SK-N-MC (cell line): ENCODE measurements at regions not wholly inside any gene's neighbourhood (a gene's known extent, or its start where the extent isn't known, plus 50 kb on each side); places are given as distances from the start of the nearest gene placed in this dataset.

ENCODE experiments used
- EZH2 ChIP-seq: fragments of 200-600 bp; sonication (generic); IDR thresholded peaks from one replicate; pipeline ENCODE4 v1.6.1; 2017; ENCODE audit warnings: antibody characterized with exemption
- FOXP2 ChIP-seq: optimal IDR thresholded peaks from 2 replicates; pipeline ENCODE3; 2011; ENCODE audit warnings: mild to moderate bottlenecking, moderate library complexity; ENCODE audit not compliant: insufficient read depth; ENCODE audit errors: extremely low read length, control extremely low read depth
- POLR2AphosphoS5 ChIP-seq: IDR thresholded peaks from 2 replicates; pipeline ENCODE4 v1.6.1; 2012; ENCODE audit warnings: mild to moderate bottlenecking, low read depth, low read length, borderline replicate concordance

DNA sequence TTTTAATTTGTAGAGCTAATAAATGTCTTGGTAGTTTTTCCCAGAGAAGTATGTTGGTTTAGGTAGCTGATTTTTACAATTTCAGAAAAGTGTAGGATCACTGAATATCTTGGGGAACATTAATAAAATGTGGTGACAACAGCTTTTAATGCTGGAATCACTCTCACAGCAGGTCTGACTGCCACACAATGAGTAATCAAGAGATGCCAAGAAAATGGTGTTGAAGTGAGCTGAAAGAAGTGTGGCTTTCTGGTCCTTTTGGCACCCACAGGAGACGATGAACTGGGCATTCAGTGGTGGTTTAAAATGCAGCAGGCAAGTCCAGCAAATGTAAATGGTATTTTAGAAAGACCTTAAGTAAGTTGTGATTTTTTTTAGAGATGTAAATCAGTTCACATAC, 175.8 kb downstream of the CBLN2 start:
- TF ChIP-seq EZH2 (no peak), POLR2AphosphoS5 (no peak), FOXP2 (no peak)
